ENCODE measurements at regions not wholly inside any gene's neighbourhood (a gene's known extent, or its start where the extent isn't known, plus 50 kb on each side); places are given as distances from the start of the nearest gene placed in this dataset.
"Not testable (repeated sequence)": the region's sequence is repeated elsewhere in the genome, so short reads cannot be mapped to it uniquely, and the experiment has no call there.

GRCh38 chr9:71504636-71505035 lies 263.7 kb downstream of the CEMIP2 start:
- DNase-seq = no peak

- DNase-seq = no peak
Measured at GRCh38 chr9:71498691-71499090, 269.6 kb downstream of the CEMIP2 start.

GRCh38 chr9:71490810-71491209 lies 277.5 kb downstream of the CEMIP2 start:
- DNase-seq = no peak

- no peak for DNase-seq
Measured at GRCh38 chr9:71487061-71487460, 281.3 kb downstream of the CEMIP2 start.

- no peak for DNase-seq
Measured at GRCh38 chr9:71485326-71485725, 283.0 kb downstream of the CEMIP2 start.

GRCh38 chr9:71483436-71483835 lies 284.9 kb downstream of the CEMIP2 start:
- no peak for DNase-seq

- DNase-seq = no peak
Measured at GRCh38 chr9:71479621-71480020, 288.7 kb downstream of the CEMIP2 start.

GRCh38 chr9:71472400-71472799 lies 295.9 kb downstream of the CEMIP2 start:
- DNase-seq = no peak

- no peak for DNase-seq
Measured at GRCh38 chr9:71465392-71465791, 302.9 kb downstream of the CEMIP2 start.

- DNase-seq = no peak
Measured at GRCh38 chr9:71459082-71459481, 309.2 kb downstream of the CEMIP2 start.

- peak; percentile 13 for DNase-seq
Measured at GRCh38 chr9:71446473-71447411, 321.6 kb downstream of the CEMIP2 start.

- no peak for DNase-seq
Measured at GRCh38 chr9:71446106-71446472, 322.2 kb downstream of the CEMIP2 start.

- DNase-seq = no peak
Measured at GRCh38 chr9:71442937-71443336, 321.5 kb upstream of the TRPM3 start.

GRCh38 chr9:71441266-71441665 lies 319.8 kb upstream of the TRPM3 start:
- no peak for DNase-seq

GRCh38 chr9:71431931-71432330 lies 310.5 kb upstream of the TRPM3 start:
- DNase-seq = no peak

- not testable (repeated sequence) for DNase-seq
Measured at GRCh38 chr9:71407341-71407740, 285.9 kb upstream of the TRPM3 start.

GRCh38 chr9:71403106-71403505 lies 281.7 kb upstream of the TRPM3 start:
- DNase-seq = no peak

- no peak for DNase-seq
Measured at GRCh38 chr9:71393005-71393404, 271.6 kb upstream of the TRPM3 start.

- DNase-seq = no peak
Measured at GRCh38 chr9:71384343-71384742, 262.9 kb upstream of the TRPM3 start.

- DNase-seq = no peak
Measured at GRCh38 chr9:71383308-71383940, 262.0 kb upstream of the TRPM3 start.

- no peak for DNase-seq
Measured at GRCh38 chr9:71368157-71368556, 246.7 kb upstream of the TRPM3 start.

- DNase-seq = no peak
Measured at GRCh38 chr9:71364186-71364955, 242.9 kb upstream of the TRPM3 start.

- no peak for DNase-seq
Measured at GRCh38 chr9:71363286-71363961, 242.0 kb upstream of the TRPM3 start.
